GM23338 (cell line): ENCODE measurements at regions not wholly inside any gene's neighbourhood (a gene's known extent, or its start where the extent isn't known, plus 50 kb on each side); places are given as distances from the start of the nearest gene placed in this dataset.

ENCODE experiments used
- ATAC-seq: fragments of 200-7000 bp; cut with Tn5 transposase; 3 replicates; pipeline ENCODE4 v1.9.1; 2020
- DNase-seq: peaks from one replicate; pipeline ENCODE4 v3.0.0-alpha.2; 2015; ENCODE audit warnings: low spot score
- H2AFZ ChIP-seq: fragments of 200-600 bp; sonication (generic); 2 replicates; pipeline ENCODE4 v1.8.0; 2016; ENCODE audit warnings: antibody characterized with exemption, mild to moderate bottlenecking, moderate library complexity
- H3F3A ChIP-seq: fragments of 200-600 bp; sonication (generic); replicated peaks from 2 replicates; pipeline ENCODE4 v1.8.0; 2017; ENCODE audit warnings: antibody characterized with exemption, mixed run types, low read depth
- H3K27ac ChIP-seq: fragments of 200-600 bp; sonication (generic); 2 replicates; pipeline ENCODE4 v1.6.1; 2016; ENCODE audit warnings: low read depth
- H3K27me3 ChIP-seq: fragments of 200-600 bp; sonication (generic); 2 replicates; pipeline ENCODE4 v1.8.0; 2016; ENCODE audit warnings: mild to moderate bottlenecking, mixed run types, moderate library complexity; ENCODE audit not compliant: insufficient read depth
- H3K36me3 ChIP-seq: fragments of 200-600 bp; sonication (generic); 2 replicates; pipeline ENCODE4 v1.8.0; 2016; ENCODE audit warnings: mild to moderate bottlenecking; ENCODE audit not compliant: insufficient read depth
- H3K4me1 ChIP-seq: fragments of 200-600 bp; sonication (generic); 2 replicates; pipeline ENCODE4 v1.8.0; 2016; ENCODE audit warnings: mild to moderate bottlenecking, moderate library complexity; ENCODE audit not compliant: insufficient read depth
- H3K4me2 ChIP-seq: fragments of 200-600 bp; sonication (generic); 2 replicates; pipeline ENCODE4 v1.7.1; 2017; ENCODE audit warnings: mixed run types
- H3K4me3 ChIP-seq: fragments of 200-600 bp; sonication (generic); 2 replicates; pipeline ENCODE4 v1.6.1; 2016; ENCODE audit warnings: mixed run types
- H3K79me2 ChIP-seq: fragments of 200-600 bp; sonication (generic); replicated peaks from 2 replicates; pipeline ENCODE4 v1.8.0; 2017; ENCODE audit warnings: mild to moderate bottlenecking; ENCODE audit not compliant: insufficient read depth
- H3K9me2 ChIP-seq: fragments of 200-600 bp; sonication (generic); 2 replicates; pipeline ENCODE4 v1.8.0; 2017; ENCODE audit not compliant: insufficient read depth
- H4K20me1 ChIP-seq: fragments of 200-600 bp; sonication (generic); replicated peaks from 2 replicates; pipeline ENCODE4 v1.8.0; 2017; ENCODE audit warnings: mild to moderate bottlenecking; ENCODE audit not compliant: insufficient read depth
- H3K27ac Mint-ChIP-seq: 2 replicates; pipeline ENCODE4 v1.8.0; 2020; ENCODE audit warnings: inconsistent platforms, mild to moderate bottlenecking, moderate library complexity, mixed read lengths
- H3K27me3 Mint-ChIP-seq: 3 replicates; pipeline ENCODE4 v1.8.0; 2022; ENCODE audit warnings: low read depth, mild to moderate bottlenecking, moderate library complexity, mixed read lengths, inconsistent platforms; ENCODE audit not compliant: insufficient read depth, poor library complexity
- H3K36me3 Mint-ChIP-seq: 3 replicates; pipeline ENCODE4 v1.8.0; 2021; ENCODE audit warnings: low read depth, mild to moderate bottlenecking, inconsistent platforms, moderate library complexity, mixed read lengths
- H3K4me1 Mint-ChIP-seq: 3 replicates; pipeline ENCODE4 v1.8.0; 2020; ENCODE audit warnings: mild to moderate bottlenecking, inconsistent platforms, mixed read lengths
- H3K4me3 Mint-ChIP-seq: 3 replicates; pipeline ENCODE4 v1.8.0; 2021; ENCODE audit warnings: moderate library complexity, mild to moderate bottlenecking, inconsistent platforms, mixed read lengths
- H3K9me3 Mint-ChIP-seq: 3 replicates; pipeline ENCODE4 v1.8.0; 2020; ENCODE audit warnings: moderate library complexity, mild to moderate bottlenecking, inconsistent platforms, mixed read lengths
- CREB1 ChIP-seq: fragments of 250-450 bp; sonication (Bioruptor Pico); IDR thresholded peaks from 2 replicates; pipeline ENCODE4 v1.5.0; 2020; ENCODE audit warnings: low read depth, mild to moderate bottlenecking, moderate library complexity
- EZH2phosphoT487 ChIP-seq: fragments of 200-600 bp; sonication (generic); IDR thresholded peaks from one replicate; pipeline ENCODE4 v1.8.1; 2018; ENCODE audit warnings: antibody characterized with exemption; ENCODE audit not compliant: unreplicated experiment
- NANOG ChIP-seq: IDR thresholded peaks from 2 replicates; pipeline ENCODE4 v1.6.1; 2016; ENCODE audit warnings: antibody characterized with exemption, borderline replicate concordance
- POLR2AphosphoS5 ChIP-seq: IDR thresholded peaks from 2 replicates; pipeline ENCODE4 v1.6.1; 2016; ENCODE audit warnings: antibody characterized with exemption, low read depth
- STAT1 ChIP-seq: IDR thresholded peaks from one replicate; pipeline ENCODE4 v1.6.1; 2016; ENCODE audit warnings: antibody characterized with exemption; ENCODE audit not compliant: unreplicated experiment
- ZNF114 ChIP-seq: fragments of 250-450 bp; sonication (Bioruptor Pico); IDR thresholded peaks from 2 replicates; pipeline ENCODE4 v1.5.0; 2020; ENCODE audit warnings: mild to moderate bottlenecking, moderate library complexity
- TF ChIP-seq, protein P1 (sequence below): IDR thresholded peaks from 2 replicates; pipeline ENCODE4 v1.6.1; 2016; ENCODE audit warnings: antibody characterized with exemption
- TF ChIP-seq, protein P2 (sequence below), 2 experiments: fragments of 200-600 bp in 1 of 2; sonication (generic) in 1 of 2; conservative IDR thresholded peaks; 2 replicates each; pipeline versions ENCODE4 v1.5.1 to v1.6.1; 2016 to 2017; ENCODE audit warnings: antibody characterized with exemption in 2 of 2, low read depth in 2 of 2, mild to moderate bottlenecking in 2 of 2, moderate library complexity in 1 of 2
- TF ChIP-seq, protein P3 (sequence below): fragments of 250-450 bp; sonication (Bioruptor Pico); IDR thresholded peaks from 2 replicates; pipeline ENCODE4 v1.5.0; 2020; ENCODE audit warnings: mild to moderate bottlenecking, moderate library complexity

DNA sequence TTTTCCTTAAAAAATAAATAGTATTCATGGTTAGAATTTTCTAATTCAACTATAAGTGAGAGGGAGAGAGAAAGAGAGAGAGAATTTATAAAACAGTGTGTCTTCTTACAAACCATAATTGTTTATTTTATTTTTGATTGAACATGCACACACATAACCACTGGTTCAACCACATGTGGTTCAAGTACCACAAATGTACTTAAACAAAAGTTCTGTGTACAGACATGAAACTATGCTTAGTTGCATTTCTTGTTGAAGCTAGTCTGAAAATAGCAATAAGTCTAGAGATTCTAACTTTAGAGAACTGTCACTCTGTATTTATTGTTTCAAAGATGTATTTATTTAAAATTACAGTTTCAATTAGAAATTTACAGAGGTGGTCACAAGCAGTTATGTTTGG, 130.6 kb upstream of the PDE4D start (continued):
- TF ChIP-seq, protein P1, sequence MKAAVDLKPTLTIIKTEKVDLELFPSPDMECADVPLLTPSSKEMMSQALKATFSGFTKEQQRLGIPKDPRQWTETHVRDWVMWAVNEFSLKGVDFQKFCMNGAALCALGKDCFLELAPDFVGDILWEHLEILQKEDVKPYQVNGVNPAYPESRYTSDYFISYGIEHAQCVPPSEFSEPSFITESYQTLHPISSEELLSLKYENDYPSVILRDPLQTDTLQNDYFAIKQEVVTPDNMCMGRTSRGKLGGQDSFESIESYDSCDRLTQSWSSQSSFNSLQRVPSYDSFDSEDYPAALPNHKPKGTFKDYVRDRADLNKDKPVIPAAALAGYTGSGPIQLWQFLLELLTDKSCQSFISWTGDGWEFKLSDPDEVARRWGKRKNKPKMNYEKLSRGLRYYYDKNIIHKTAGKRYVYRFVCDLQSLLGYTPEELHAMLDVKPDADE = no peak
- no peak for TF ChIP-seq POLR2AphosphoS5

DNA sequence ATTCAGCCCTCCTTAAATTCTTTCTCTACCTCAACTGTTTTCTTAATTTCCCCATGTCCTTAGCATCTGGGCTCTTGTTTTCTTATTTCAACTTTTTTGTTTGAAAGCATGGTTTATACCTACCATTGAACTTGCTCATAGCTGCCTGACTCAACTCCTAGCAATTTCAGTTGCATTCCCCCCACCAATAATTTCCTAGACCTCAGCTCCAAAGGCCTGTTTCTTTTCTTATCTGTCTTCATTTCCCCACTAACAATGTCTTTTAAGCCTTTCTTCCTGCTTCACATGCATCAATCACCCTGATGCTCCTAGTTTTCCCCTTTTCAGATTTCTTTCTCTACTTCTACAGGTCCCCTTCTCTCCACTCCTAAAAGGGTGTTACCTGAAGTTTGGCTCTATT, 129.7 kb upstream of the PDE4D start:
- Histone ChIP-seq H3K27me3 (no peaks in the 10 kb centered on the region), H3K4me1 (no peaks in the 10 kb centered on the region), H3K9me2 (no peaks in the 10 kb centered on the region), H3K36me3 (no peaks in the 10 kb centered on the region), H3K79me2 (no peaks in the 10 kb centered on the region), H3K4me3 (no peak overlapping the region), H3K27ac (no peak overlapping the region), H3F3A (no peaks in the 10 kb centered on the region), H2AFZ (no peak overlapping the region), H3K4me2 (no peak overlapping the region), H4K20me1 (no peaks in the 10 kb centered on the region)
- DNase-seq (no peak), ATAC-seq (no peak)
- H3K36me3 Mint-ChIP-seq = no peaks in the 10 kb centered on the region
- TF ChIP-seq, protein P2, sequence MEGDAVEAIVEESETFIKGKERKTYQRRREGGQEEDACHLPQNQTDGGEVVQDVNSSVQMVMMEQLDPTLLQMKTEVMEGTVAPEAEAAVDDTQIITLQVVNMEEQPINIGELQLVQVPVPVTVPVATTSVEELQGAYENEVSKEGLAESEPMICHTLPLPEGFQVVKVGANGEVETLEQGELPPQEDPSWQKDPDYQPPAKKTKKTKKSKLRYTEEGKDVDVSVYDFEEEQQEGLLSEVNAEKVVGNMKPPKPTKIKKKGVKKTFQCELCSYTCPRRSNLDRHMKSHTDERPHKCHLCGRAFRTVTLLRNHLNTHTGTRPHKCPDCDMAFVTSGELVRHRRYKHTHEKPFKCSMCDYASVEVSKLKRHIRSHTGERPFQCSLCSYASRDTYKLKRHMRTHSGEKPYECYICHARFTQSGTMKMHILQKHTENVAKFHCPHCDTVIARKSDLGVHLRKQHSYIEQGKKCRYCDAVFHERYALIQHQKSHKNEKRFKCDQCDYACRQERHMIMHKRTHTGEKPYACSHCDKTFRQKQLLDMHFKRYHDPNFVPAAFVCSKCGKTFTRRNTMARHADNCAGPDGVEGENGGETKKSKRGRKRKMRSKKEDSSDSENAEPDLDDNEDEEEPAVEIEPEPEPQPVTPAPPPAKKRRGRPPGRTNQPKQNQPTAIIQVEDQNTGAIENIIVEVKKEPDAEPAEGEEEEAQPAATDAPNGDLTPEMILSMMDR (conservative IDR thresholded peaks at IDR 0.05; ENCODE audit: low read depth in 2 of 2) = no peak
- TF ChIP-seq NANOG (no peak), POLR2AphosphoS5 (no peak), ZNF114 (no peak)
- no peaks in the 10 kb centered on the region for H3K9me3 Mint-ChIP-seq
- H3K27ac Mint-ChIP-seq = no peak overlapping the region
- H3K27me3 Mint-ChIP-seq = peaks cover 1% of the 10 kb centered on the region
- no peaks in the 10 kb centered on the region; the same call in 1 of the 3 replicates for H3K4me1 Mint-ChIP-seq
- no peak overlapping the region for H3K4me3 Mint-ChIP-seq

DNA sequence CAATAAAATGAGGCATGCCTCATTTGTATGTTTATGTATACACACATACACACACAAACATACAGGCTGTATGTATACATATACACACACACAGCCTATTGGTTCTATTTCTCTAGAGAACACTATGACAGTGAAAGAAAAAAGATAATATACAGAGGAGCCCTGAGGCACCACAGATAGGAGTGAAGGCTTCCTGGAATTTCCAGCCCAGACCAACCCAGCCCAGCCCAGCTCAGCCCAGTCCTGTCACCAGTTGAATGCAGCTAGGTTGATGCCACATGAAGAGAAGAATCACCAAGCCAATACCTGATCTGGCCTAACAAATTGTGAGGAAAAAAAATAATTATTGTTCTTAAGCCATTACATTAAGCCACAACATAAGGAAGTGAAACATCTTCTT, 126.9 kb upstream of the PDE4D start:
- Histone ChIP-seq H3K4me2 (no peak overlapping the region), H3K4me3 (no peak overlapping the region), H3K36me3 (no peaks in the 10 kb centered on the region), H3K27ac (no peak overlapping the region), H3K27me3 (no peaks in the 10 kb centered on the region), H3K9me2 (no peaks in the 10 kb centered on the region), H4K20me1 (no peaks in the 10 kb centered on the region), H2AFZ (no peak overlapping the region), H3K4me1 (no peaks in the 10 kb centered on the region), H3F3A (no peaks in the 10 kb centered on the region), H3K79me2 (no peaks in the 10 kb centered on the region)
- H3K27me3 Mint-ChIP-seq = peaks cover 1% of the 10 kb centered on the region
- H3K27ac Mint-ChIP-seq = no peak overlapping the region; the same call in 1 of the 2 replicates
- DNase-seq (no peak), ATAC-seq (no peak)
- no peaks in the 10 kb centered on the region; the same call in 1 of the 3 replicates for H3K4me1 Mint-ChIP-seq
- no peak overlapping the region for H3K4me3 Mint-ChIP-seq
- H3K36me3 Mint-ChIP-seq = no peaks in the 10 kb centered on the region
- peaks cover 3% of the 10 kb centered on the region; the same call in 1 of the 3 replicates for H3K9me3 Mint-ChIP-seq
- TF ChIP-seq CREB1 (CRISPR knock-in tag) (no peak), NANOG (no peak), STAT1 (no peak), EZH2phosphoT487 (no peak), POLR2AphosphoS5 (no peak)
- TF ChIP-seq, protein P3, sequence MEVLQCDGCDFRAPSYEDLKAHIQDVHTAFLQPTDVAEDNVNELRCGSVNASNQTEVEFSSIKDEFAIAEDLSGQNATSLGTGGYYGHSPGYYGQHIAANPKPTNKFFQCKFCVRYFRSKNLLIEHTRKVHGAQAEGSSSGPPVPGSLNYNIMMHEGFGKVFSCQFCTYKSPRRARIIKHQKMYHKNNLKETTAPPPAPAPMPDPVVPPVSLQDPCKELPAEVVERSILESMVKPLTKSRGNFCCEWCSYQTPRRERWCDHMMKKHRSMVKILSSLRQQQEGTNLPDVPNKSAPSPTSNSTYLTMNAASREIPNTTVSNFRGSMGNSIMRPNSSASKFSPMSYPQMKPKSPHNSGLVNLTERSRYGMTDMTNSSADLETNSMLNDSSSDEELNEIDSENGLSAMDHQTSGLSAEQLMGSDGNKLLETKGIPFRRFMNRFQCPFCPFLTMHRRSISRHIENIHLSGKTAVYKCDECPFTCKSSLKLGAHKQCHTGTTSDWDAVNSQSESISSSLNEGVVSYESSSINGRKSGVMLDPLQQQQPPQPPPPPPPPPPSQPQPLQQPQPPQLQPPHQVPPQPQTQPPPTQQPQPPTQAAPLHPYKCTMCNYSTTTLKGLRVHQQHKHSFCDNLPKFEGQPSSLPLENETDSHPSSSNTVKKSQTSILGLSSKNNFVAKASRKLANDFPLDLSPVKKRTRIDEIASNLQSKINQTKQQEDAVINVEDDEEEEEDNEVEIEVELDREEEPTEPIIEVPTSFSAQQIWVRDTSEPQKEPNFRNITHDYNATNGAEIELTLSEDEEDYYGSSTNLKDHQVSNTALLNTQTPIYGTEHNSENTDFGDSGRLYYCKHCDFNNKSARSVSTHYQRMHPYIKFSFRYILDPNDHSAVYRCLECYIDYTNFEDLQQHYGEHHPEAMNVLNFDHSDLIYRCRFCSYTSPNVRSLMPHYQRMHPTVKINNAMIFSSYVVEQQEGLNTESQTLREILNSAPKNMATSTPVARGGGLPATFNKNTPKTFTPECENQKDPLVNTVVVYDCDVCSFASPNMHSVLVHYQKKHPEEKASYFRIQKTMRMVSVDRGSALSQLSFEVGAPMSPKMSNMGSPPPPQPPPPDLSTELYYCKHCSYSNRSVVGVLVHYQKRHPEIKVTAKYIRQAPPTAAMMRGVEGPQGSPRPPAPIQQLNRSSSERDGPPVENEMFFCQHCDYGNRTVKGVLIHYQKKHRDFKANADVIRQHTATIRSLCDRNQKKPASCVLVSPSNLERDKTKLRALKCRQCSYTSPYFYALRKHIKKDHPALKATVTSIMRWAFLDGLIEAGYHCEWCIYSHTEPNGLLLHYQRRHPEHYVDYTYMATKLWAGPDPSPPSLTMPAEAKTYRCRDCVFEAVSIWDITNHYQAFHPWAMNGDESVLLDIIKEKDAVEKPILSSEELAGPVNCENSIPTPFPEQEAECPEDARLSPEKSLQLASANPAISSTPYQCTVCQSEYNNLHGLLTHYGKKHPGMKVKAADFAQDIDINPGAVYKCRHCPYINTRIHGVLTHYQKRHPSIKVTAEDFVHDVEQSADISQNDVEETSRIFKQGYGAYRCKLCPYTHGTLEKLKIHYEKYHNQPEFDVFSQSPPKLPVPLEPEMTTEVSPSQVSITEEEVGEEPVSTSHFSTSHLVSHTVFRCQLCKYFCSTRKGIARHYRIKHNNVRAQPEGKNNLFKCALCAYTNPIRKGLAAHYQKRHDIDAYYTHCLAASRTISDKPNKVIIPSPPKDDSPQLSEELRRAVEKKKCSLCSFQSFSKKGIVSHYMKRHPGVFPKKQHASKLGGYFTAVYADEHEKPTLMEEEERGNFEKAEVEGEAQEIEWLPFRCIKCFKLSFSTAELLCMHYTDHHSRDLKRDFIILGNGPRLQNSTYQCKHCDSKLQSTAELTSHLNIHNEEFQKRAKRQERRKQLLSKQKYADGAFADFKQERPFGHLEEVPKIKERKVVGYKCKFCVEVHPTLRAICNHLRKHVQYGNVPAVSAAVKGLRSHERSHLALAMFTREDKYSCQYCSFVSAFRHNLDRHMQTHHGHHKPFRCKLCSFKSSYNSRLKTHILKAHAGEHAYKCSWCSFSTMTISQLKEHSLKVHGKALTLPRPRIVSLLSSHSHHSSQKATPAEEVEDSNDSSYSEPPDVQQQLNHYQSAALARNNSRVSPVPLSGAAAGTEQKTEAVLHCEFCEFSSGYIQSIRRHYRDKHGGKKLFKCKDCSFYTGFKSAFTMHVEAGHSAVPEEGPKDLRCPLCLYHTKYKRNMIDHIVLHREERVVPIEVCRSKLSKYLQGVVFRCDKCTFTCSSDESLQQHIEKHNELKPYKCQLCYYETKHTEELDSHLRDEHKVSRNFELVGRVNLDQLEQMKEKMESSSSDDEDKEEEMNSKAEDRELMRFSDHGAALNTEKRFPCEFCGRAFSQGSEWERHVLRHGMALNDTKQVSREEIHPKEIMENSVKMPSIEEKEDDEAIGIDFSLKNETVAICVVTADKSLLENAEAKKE (CRISPR knock-in tag) = no peak
- TF ChIP-seq, protein P2 (conservative IDR thresholded peaks at IDR 0.05; ENCODE audit: low read depth in 2 of 2) = no peak
